Activated T-cell treated with anti-CD3 and anti-CD28 coated beads, Interleukin-2, amount 50 U/mL, for 72 hours (primary cell): ENCODE measurements at regions not wholly inside any gene's neighbourhood (a gene's known extent, or its start where the extent isn't known, plus 50 kb on each side); places are given as distances from the start of the nearest gene placed in this dataset.

Source experiments
- ATAC-seq, 2 donors: fragments of 150-1000 bp; cut with Tn5 transposase; replicated peaks in 1 of 2; 2 replicates each; pipeline ENCODE4 v1.10.0; 2021; ENCODE audit warnings: moderate library complexity in 2 of 2, mild to moderate bottlenecking in 1 of 2
- DNase-seq, 2 donors: peaks; one replicate each; pipeline ENCODE4 v3.0.0; 2021 to 2022; ENCODE audit warnings: mixed read lengths in 1 of 2
- H3K27ac Mint-ChIP-seq: one replicate; pipeline ENCODE4 v1.8.0; 2022; ENCODE audit warnings: mild to moderate bottlenecking, moderate library complexity, mixed read lengths
- H3K27me3 Mint-ChIP-seq: one replicate; pipeline ENCODE4 v1.8.0; 2022; ENCODE audit warnings: low read depth, mixed read lengths
- H3K36me3 Mint-ChIP-seq, 2 donors: one replicate each; pipeline ENCODE4 v1.8.0; 2022; ENCODE audit warnings: mixed read lengths in 2 of 2, mild to moderate bottlenecking in 1 of 2; ENCODE audit not compliant: insufficient read depth in 2 of 2
- H3K4me1 Mint-ChIP-seq: one replicate; pipeline ENCODE4 v1.8.0; 2022; ENCODE audit warnings: low read depth, mixed read lengths
- H3K4me3 Mint-ChIP-seq, 2 donors: one replicate each; pipeline ENCODE4 v1.8.0; 2022; ENCODE audit warnings: mild to moderate bottlenecking in 2 of 2, mixed read lengths in 2 of 2, moderate library complexity in 2 of 2
- H3K9me3 Mint-ChIP-seq, 2 donors: one replicate each; pipeline ENCODE4 v1.8.0; 2022; ENCODE audit warnings: mixed read lengths in 2 of 2

- no peaks in the 10 kb centered on the region for H3K9me3 Mint-ChIP-seq
- no peaks in the 10 kb centered on the region for H3K36me3 Mint-ChIP-seq
- H3K4me1 Mint-ChIP-seq, result no peaks in the 10 kb centered on the region
- DNase-seq (no peak), ATAC-seq (no peak)
- no peak overlapping the region for H3K4me3 Mint-ChIP-seq
- H3K27me3 Mint-ChIP-seq, result peaks cover 8% of the 10 kb centered on the region
- H3K27ac Mint-ChIP-seq, result no peak overlapping the region
Observed at GRCh38 chr1:5220821-5221220, 566.4 kb downstream of the AJAP1 start.

DNA sequence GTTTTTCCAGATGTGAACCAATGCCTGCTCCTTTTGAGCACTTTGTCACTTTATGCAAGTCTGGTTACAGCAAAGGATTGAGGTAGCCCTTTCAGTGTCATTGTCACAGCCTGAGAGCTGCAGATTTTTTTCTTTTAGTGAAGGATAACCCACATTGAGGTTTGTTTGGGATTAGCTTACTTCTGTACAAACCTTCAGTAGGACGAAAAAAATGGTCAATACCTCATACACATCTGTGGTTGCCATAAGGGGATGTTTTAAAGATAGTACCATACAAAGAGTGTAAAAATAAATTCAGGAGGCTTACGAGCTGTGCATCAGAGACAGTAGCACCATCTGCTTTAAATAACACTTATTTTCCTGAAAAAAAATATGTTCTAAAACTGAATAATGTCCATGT, 566.0 kb downstream of the AJAP1 start:
- no peak for DNase-seq
- Mint-ChIP-seq H3K27me3 (peaks cover 4% of the 10 kb centered on the region), H3K9me3 (no peaks in the 10 kb centered on the region)

DNA sequence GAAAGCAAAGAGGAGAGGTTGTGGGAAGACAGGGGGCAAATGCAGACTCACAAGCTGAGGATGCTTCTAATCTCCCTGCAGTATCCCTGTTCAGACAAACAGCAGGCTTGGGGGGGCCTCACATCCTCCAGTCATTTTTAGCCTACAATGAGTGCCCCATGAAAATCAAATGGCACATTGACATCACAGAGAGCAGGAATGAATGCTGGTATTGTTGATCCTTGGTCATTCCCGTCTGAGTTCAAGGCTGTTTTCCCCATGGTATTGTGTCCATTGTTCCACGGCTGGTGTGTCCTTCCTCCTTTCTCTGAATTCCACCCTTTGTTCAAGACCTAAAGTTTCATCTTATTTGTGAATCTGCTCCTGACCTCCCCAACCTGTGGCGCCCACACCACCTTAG, 545.6 kb downstream of the AJAP1 start:
- Mint-ChIP-seq H3K9me3 (no peaks in the 10 kb centered on the region), H3K4me3 (no peak overlapping the region), H3K36me3 (no peaks in the 10 kb centered on the region), H3K27me3 (no peaks in the 10 kb centered on the region), H3K4me1 (no peaks in the 10 kb centered on the region), H3K27ac (no peak overlapping the region)
- DNase-seq (no peak), ATAC-seq (no peak)

More for the DNA sequence above, 566.0 kb downstream of the AJAP1 start:
- Mint-ChIP-seq H3K36me3 (no peaks in the 10 kb centered on the region), H3K4me1 (no peaks in the 10 kb centered on the region), H3K27ac (no peak overlapping the region), H3K4me3 (no peak overlapping the region)
- no peak for ATAC-seq

- Mint-ChIP-seq H3K4me3 (no peak overlapping the region), H3K9me3 (no peaks in the 10 kb centered on the region), H3K4me1 (no peaks in the 10 kb centered on the region), H3K27me3 (no peaks in the 10 kb centered on the region), H3K36me3 (no peaks in the 10 kb centered on the region), H3K27ac (no peak overlapping the region)
- ATAC-seq, result no peak
- no peak for DNase-seq
Observed at GRCh38 chr1:5198328-5198727, 543.9 kb downstream of the AJAP1 start.

DNA sequence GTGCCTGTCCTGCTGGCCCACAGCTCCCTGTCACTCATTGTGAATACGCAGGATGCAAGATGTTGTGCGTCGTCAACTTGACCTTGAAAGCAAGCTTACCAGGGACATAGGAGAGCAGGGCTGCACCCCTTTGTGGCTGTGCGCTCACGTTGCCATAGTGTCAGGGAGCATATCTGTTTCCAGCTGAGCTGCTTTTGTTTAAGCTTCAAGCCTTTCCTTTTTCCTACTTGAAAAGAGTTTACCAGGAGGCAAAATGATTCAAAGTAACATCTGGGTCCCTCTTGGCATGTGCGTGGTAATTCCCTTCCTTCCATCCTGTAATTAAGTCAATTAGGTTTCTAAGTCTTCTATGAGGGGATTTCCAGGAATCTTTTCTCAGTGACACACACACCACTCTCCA, 537.1 kb downstream of the AJAP1 start:
- Mint-ChIP-seq H3K9me3 (no peaks in the 10 kb centered on the region), H3K27ac (no peak overlapping the region), H3K4me3 (no peak overlapping the region), H3K4me1 (no peaks in the 10 kb centered on the region), H3K27me3 (no peaks in the 10 kb centered on the region), H3K36me3 (no peaks in the 10 kb centered on the region)
- ATAC-seq (no peak), DNase-seq (no peak)

- Mint-ChIP-seq H3K4me3 (no peak overlapping the region), H3K27me3 (no peaks in the 10 kb centered on the region), H3K27ac (no peak overlapping the region), H3K4me1 (no peaks in the 10 kb centered on the region), H3K9me3 (no peaks in the 10 kb centered on the region), H3K36me3 (no peaks in the 10 kb centered on the region)
- DNase-seq, result no peak
- no peak for ATAC-seq
Observed at GRCh38 chr1:5189384-5189783, 535.0 kb downstream of the AJAP1 start.

DNA sequence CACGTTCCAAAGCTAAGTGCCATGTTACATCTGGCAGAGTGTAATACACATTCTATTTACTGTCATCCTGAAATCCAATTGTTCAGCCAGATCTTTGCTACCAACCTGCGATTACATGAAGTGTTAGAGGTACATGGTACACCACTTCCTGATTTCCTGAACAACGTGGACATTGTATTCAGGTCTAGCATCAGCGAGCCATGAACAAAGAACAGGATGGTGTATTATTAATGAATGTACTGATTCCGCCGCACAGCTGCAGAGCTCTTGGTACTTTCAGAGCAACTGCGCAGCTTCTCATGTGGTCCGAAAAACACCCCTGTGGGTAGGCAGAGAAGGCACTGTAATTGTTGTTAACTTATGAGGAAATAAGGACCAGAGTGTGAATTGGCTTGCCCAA, 511.4 kb downstream of the AJAP1 start:
- H3K27ac Mint-ChIP-seq, result no peak overlapping the region
- no peak overlapping the region for H3K4me3 Mint-ChIP-seq
- no peak for DNase-seq
- peaks cover 10% of the 10 kb centered on the region for H3K27me3 Mint-ChIP-seq
- H3K4me1 Mint-ChIP-seq, result no peaks in the 10 kb centered on the region
- no peak for ATAC-seq
- no peaks in the 10 kb centered on the region for H3K9me3 Mint-ChIP-seq
- no peaks in the 10 kb centered on the region for H3K36me3 Mint-ChIP-seq

- H3K36me3 Mint-ChIP-seq, result no peaks in the 10 kb centered on the region
- H3K4me3 Mint-ChIP-seq, result no peak overlapping the region
- peaks cover 10% of the 10 kb centered on the region for H3K27me3 Mint-ChIP-seq
- H3K4me1 Mint-ChIP-seq, result no peaks in the 10 kb centered on the region
- ATAC-seq (peak; percentile 55 to 80), DNase-seq (peak; percentile 8 to 21)
- peaks cover 0 to 3% of the 10 kb centered on the region in 2 donors for H3K9me3 Mint-ChIP-seq
- H3K27ac Mint-ChIP-seq, result no peak overlapping the region
Observed at GRCh38 chr1:5164158-5164557, 509.7 kb downstream of the AJAP1 start.

GRCh38 chr1:5161372-5161771, 507.0 kb downstream of the AJAP1 start:
- Mint-ChIP-seq H3K4me1 (no peaks in the 10 kb centered on the region), H3K9me3 (peaks cover 0 to 3% of the 10 kb centered on the region in 2 donors), H3K36me3 (no peaks in the 10 kb centered on the region), H3K4me3 (no peak overlapping the region), H3K27me3 (peaks cover 1% of the 10 kb centered on the region), H3K27ac (no peak overlapping the region)
- peak in 1 of 2 donors; percentile 1 for DNase-seq
- ATAC-seq, result no peak

DNA sequence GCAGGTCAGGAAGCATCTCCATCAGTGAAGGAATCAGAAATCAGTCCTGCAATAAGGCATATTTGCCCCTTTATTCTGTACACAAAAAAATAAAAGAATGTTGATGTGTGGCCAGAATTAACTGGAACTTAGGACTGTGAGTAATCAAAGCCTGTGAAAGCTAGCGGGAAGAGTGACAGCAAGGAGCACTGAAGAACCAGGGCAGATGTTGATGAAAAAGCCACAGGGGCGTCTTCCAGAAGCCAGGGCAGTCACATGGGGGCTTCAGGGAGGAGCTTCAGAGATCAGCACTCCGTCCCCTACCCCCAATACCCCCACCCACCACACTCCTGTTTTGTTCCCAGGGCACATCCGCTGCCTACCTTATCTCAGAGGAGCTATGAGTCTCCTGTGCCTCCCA, 502.8 kb downstream of the AJAP1 start:
- H3K9me3 Mint-ChIP-seq, result peaks cover 0 to 5% of the 10 kb centered on the region in 2 donors
- H3K27me3 Mint-ChIP-seq, result peaks cover 20% of the 10 kb centered on the region
- H3K36me3 Mint-ChIP-seq, result no peaks in the 10 kb centered on the region
- no peak for DNase-seq
- ATAC-seq, result no peak
- no peak overlapping the region for H3K27ac Mint-ChIP-seq
- no peak overlapping the region for H3K4me3 Mint-ChIP-seq
- no peaks in the 10 kb centered on the region for H3K4me1 Mint-ChIP-seq

GRCh38 chr1:5156416-5157120, 502.2 kb downstream of the AJAP1 start:
- no peak for DNase-seq
- no peak for ATAC-seq
- Mint-ChIP-seq H3K27me3 (peaks cover 23% of the 10 kb centered on the region), H3K36me3 (no peaks in the 10 kb centered on the region), H3K4me1 (no peaks in the 10 kb centered on the region), H3K9me3 (peaks cover 0 to 5% of the 10 kb centered on the region in 2 donors), H3K4me3 (no peak overlapping the region), H3K27ac (no peak overlapping the region)

GRCh38 chr1:5151511-5151910, 497.1 kb downstream of the AJAP1 start:
- no peaks in the 10 kb centered on the region for H3K36me3 Mint-ChIP-seq
- ATAC-seq (no peak), DNase-seq (no peak)
- H3K9me3 Mint-ChIP-seq, result peaks cover 0 to 2% of the 10 kb centered on the region in 2 donors
- H3K4me3 Mint-ChIP-seq, result no peak overlapping the region
- no peak overlapping the region for H3K27ac Mint-ChIP-seq
- H3K27me3 Mint-ChIP-seq, result peaks cover 29% of the 10 kb centered on the region
- no peaks in the 10 kb centered on the region for H3K4me1 Mint-ChIP-seq

DNA sequence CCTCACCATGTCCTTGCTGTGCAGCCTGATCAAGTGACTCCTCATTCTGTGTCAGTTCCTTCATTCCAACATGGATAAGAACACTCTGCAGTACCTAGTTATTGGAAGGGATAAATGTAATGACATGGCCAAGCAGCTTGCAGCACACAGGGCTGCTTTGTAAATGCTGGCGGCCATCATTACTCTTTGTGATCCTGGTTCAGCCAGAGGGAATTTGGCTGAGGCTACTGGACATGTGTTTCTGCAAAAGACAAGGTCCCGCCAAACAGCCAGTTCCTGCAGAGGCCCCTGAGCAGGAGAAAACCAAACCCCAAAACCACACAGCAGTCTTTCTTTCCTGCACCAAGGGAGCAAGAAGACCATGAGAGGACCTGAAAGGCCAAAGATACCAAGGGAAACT, 495.8 kb downstream of the AJAP1 start:
- Mint-ChIP-seq H3K27ac (no peak overlapping the region), H3K4me3 (no peak overlapping the region), H3K4me1 (no peaks in the 10 kb centered on the region), H3K27me3 (peaks cover 22% of the 10 kb centered on the region), H3K9me3 (peaks cover 0 to 2% of the 10 kb centered on the region in 2 donors), H3K36me3 (no peaks in the 10 kb centered on the region)
- ATAC-seq (no peak), DNase-seq (no peak)

GRCh38 chr1:5147806-5148205, 493.4 kb downstream of the AJAP1 start:
- H3K4me1 Mint-ChIP-seq, result no peaks in the 10 kb centered on the region
- no peaks in the 10 kb centered on the region for H3K36me3 Mint-ChIP-seq
- H3K9me3 Mint-ChIP-seq, result no peaks in the 10 kb centered on the region
- H3K27me3 Mint-ChIP-seq, result peaks cover 23% of the 10 kb centered on the region
- H3K27ac Mint-ChIP-seq, result no peak overlapping the region
- no peak overlapping the region for H3K4me3 Mint-ChIP-seq
- DNase-seq, result no peak
- ATAC-seq, result no peak
